Stimulated activated CD8-positive, alpha-beta memory T cell treated with anti-CD3 and anti-CD28 coated beads, Interleukin-12 subunit alpha, Interleukin-12 subunit beta, amount 100 ng/mL, for 1 hour (primary cell): ENCODE measurements at regions not wholly inside any gene's neighbourhood (a gene's known extent, or its start where the extent isn't known, plus 50 kb on each side); places are given as distances from the start of the nearest gene placed in this dataset.

Experiments
- DNase-seq: peaks from one replicate; pipeline ENCODE4 v3.0.0-alpha.2; 2020; ENCODE audit warnings: low read depth

GRCh38 chr1:234698686-234699085 is 88.7 kb upstream of the IRF2BP2 start:
- DNase-seq, result no peak

DNA sequence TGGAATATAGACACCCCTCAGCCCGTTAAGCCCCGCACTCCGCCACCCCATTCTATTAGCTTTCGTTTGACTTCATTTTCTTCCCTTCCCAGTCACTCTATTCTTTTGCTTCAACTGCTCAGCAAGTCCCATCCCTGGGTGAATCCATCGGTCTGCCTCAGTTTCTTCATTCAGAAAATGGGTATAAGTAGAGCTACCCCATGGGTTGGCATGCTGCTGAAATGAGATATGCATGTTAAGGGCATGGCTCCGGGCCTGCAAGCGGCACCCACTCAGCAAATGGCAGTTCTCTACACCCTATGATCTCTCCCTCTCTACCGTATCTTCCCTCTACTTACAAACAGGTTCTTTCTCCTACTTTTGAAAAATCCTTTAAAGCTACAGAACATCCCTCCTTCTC is 87.8 kb upstream of the IRF2BP2 start:
- DNase-seq, result no peak

DNA sequence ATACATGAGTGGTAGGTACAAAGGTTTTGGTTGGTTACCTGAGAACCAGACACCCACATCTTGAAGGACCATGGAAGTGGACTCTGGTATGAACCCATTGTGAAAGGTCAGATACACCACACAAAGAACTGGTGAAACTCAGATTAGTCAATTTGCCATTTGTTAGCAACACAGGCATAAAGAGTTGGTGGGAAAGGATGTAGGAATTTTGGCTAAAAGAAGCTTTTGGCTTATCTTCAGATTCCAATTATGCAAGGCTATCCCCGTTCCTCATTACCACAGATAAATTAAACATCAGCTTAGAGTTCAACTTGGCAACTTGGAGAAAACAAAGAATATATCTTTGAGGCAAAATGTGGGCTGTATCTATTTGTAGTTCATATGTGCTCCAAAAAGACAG is 87.0 kb upstream of the IRF2BP2 start:
- no peak for DNase-seq

DNA sequence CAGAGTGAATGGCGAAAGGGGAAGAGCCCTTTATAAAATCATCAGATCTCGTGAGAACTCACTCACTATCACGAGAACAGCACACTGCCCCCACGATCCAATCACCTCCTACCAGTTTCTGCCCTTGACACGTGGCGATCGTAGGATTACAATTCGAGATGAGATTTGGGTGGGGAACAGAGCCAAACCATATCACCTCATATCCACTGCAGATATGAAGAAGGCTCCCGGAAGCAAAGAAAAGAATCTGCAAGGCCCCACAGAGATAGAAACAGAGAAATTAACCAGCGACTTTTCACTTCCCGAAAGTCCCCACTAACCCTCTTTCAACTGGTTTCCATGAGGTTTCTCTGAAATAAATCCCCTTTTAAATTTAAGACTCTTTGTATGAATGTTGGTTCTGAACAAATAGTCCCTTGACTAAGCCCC is 86.2 kb upstream of the IRF2BP2 start:
- no peak for DNase-seq

GRCh38 chr1:234694661-234695060 is 84.7 kb upstream of the IRF2BP2 start:
- no peak for DNase-seq

DNA sequence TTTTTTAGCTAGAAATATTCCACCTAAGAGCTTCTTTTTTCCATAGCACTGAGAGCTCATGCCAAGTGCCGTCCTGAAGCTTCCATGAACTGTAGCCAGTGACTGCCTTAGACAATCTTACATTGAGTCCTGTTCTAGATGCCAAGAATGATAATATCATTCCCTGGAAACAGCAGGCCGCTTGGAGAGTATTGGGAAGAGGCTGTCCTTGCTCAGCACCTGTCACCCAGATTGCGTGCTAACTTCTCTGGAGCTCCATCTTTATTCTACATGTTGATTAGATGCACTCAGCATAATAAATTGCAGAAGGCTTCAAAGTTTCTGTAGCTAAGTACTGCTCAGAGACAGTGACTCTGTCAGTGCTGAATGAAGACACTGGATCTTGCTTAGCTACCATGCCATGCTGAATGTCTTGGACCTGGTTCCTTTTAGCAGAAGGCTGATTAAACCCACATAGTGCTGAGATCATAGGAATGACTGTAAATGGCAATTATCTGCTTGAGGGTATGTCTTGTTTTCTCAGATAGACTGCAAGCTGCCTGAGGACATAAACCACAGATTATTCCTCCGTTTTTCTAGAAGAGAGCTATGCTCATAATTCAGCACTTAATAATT is 83.1 kb upstream of the IRF2BP2 start:
- no peak for DNase-seq

GRCh38 chr1:234691567-234691966 is 81.6 kb upstream of the IRF2BP2 start:
- no peak for DNase-seq

DNA sequence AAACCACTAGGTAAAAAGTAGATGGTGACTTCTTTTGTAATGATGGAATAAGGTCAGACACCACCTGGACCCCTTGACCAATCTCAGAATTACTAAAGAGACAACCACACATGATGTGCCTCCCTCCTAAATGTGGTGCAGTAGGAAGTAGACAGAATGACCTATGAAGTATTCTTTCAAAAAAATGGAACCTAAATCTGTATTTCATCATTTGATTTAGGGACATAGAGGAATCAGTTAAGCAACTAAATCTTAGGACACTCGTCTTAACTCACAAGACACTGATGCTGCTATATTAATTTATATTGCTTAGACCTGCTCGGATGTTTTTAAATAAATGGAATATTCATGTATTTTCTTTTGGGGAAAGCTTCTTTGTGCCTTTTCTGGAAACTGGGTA is 80.9 kb upstream of the IRF2BP2 start:
- no peak for DNase-seq

- no peak for DNase-seq
These were observed 79.3 kb upstream of the IRF2BP2 start for GRCh38 chr1:234689236-234689635.

DNA sequence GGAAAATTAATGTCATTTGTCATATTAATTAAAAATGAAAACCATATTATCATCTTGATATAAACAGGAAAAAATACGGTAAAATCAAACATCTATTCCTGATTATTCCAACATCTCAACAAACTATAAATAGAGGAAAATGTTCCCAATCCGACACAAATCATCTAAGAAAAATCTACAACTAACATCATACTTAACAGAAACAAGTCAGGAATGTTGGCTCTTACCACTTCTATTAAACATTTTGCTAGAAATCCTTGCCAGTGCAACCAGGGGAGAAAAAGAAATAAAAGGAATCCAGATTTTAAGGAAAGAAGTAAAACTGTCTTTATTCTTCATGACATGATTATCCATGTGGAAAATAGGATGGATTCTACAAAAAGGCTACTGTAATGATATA is 77.0 kb upstream of the IRF2BP2 start:
- no peak for DNase-seq

GRCh38 chr1:234686035-234686434 is 76.1 kb upstream of the IRF2BP2 start:
- no peak for DNase-seq

- no peak for DNase-seq
These were observed 74.9 kb upstream of the IRF2BP2 start for GRCh38 chr1:234684856-234685255.

- no peak for DNase-seq
These were observed 74.1 kb upstream of the IRF2BP2 start for GRCh38 chr1:234683861-234684632.

GRCh38 chr1:234683127-234683860 is 73.3 kb upstream of the IRF2BP2 start:
- DNase-seq, result no peak

GRCh38 chr1:234681990-234682389 is 72.0 kb upstream of the IRF2BP2 start:
- no peak for DNase-seq

GRCh38 chr1:234681065-234681464 is 71.1 kb upstream of the IRF2BP2 start:
- no peak for DNase-seq

DNA sequence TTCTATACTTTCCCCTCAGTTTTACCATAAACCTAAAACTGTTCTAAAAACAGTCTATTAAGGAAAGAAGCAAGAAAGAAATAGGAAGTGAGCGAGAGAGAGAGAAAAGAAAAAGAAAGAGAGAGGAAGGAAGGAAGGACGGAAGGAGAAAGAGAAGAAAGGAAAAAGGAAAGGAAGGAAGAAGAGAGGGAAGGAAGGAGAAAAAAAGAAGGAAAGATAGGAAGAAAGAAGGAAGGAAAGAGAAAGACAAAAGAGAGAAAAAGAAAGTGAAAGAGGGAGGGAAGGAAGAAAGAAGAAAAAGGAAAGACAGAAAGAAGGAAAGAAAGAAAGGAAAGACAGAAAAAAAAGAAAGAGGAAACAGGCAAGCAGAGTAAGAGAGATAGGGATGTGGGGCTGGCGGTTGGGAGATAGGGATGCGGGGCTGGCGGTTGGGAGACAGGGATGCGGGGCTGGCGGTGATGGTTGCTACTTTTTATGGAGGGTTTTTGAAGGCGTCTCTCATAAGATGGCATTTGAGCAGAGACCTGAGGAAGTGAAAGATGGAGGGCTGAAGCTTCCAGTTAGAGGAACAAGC is 70.4 kb upstream of the IRF2BP2 start:
- no peak for DNase-seq

DNA sequence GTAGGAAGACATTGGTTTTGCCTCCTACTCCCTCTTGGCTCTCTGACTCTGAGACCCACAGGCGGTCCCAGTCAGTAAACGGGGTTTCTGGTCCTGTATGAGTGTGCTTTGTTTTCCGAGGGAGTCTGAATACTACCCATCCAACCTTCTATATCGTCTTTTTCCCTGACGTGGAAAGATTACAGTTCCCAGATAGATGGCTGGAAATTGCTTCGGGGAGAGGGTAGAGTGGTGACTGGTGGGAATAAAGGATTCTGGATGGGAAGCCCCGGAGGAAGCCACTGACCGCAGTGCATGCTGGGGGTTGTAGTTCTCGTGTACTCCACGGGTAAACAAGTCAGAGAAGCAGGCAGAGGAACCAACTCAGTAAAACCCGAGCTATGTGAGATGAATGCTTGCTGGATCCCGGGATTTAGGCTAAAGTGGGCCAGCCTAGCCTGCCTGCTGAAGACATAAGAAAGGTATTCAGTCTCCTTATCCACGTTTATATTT is 66.2 kb upstream of the IRF2BP2 start:
- DNase-seq, result peak; percentile 27

- no peak for DNase-seq
These were observed 65.6 kb upstream of the IRF2BP2 start for GRCh38 chr1:234675572-234675971.

DNA sequence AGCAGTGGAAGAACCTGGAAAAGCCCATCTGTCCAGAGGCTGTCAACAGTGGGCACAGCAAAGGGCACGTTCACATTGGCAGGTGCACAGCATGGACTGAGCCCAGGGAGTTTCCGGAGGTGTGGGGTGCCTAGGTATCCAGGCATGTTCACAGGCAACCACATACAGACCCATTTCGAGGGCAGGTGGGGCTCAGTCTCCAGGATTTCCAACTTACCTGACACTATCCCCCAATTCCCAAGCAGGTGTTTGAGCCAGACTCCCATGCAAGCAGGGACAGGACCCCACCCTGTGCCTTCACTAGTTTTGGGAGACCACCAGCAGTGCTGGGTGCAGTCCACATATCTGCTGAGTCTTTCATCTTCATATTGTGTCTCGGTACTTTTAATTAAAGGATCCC is 65.0 kb upstream of the IRF2BP2 start:
- DNase-seq, result no peak

GRCh38 chr1:234674218-234674815 is 64.3 kb upstream of the IRF2BP2 start:
- no peak for DNase-seq
